GM12878 (cell line): ENCODE measurements at regions not wholly inside any gene's neighbourhood (a gene's known extent, or its start where the extent isn't known, plus 50 kb on each side); places are given as distances from the start of the nearest gene placed in this dataset.

Experiments used
- BCLAF1 ChIP-seq: fragments of 450-650 bp; IDR thresholded peaks from 2 replicates; pipeline ENCODE4 v1.6.1; 2017; ENCODE audit warnings: antibody characterized with exemption, mild to moderate bottlenecking, moderate library complexity
- CUX1 ChIP-seq: IDR thresholded peaks from 2 replicates; pipeline ENCODE4 v1.6.1; 2012; ENCODE audit warnings: improper control_type of control experiment, low read depth, low read length; ENCODE audit not compliant: insufficient replicate concordance

GRCh38 chr10:130769146-130770017, 542.1 kb downstream of the TCERG1L start (continued):
- TF ChIP-seq BCLAF1 (no peak), CUX1 (no peak)
